ENCODE measurements at regions not wholly inside any gene's neighbourhood (a gene's known extent, or its start where the extent isn't known, plus 50 kb on each side); places are given as distances from the start of the nearest gene placed in this dataset.

- H3K4me1 ChIP-seq (ENCODE audit: control insufficient read depth in 1 of 2, insufficient read depth in 2 of 2, low read length in 2 of 2) = no peaks in the 10 kb centered on the region
- ChIA-PET CTCF (no interaction called here), POLR2A (no interaction called here), RAD21 (ENCODE audit: low non-redundant PET in 1 of 2, low total read pairs in 2 of 2, uncharacterized antibody in 2 of 2, unreplicated experiment in 2 of 2) (no interaction called here)
- no peak overlapping the region for H3K4me2 ChIP-seq (ENCODE audit: low read length)
- intact Hi-C loops (cut with micrococcal nuclease) = no loop called here
- H3K79me2 ChIP-seq (ENCODE audit: insufficient read depth, low read length) = no peaks in the 10 kb centered on the region
- ATAC-seq (no peak), DNase-seq (ENCODE audit: low read depth, low spot score) (no peak)
- no peaks in the 10 kb centered on the region for H3K9me3 ChIP-seq (ENCODE audit: control insufficient read depth in 1 of 2, insufficient read depth in 1 of 2, low read depth in 1 of 2, low read length in 2 of 2)
- no peaks in the 10 kb centered on the region for H4K20me1 ChIP-seq (ENCODE audit: insufficient read depth)
- no peaks in the 10 kb centered on the region for H3K36me3 ChIP-seq (ENCODE audit: control insufficient read depth in 1 of 2, insufficient read depth in 2 of 2, low read length in 2 of 2)
- no TSS peak for BruUV-seq (replicated peaks)
- peaks cover 21% of the 10 kb centered on the region; the same call in 1 of the 2 replicates for H3K27me3 ChIP-seq (ENCODE audit: insufficient read depth, low read length)
- H3K4me3 ChIP-seq (replicated peaks in 1 of 2; ENCODE audit: low read depth in 1 of 2, low read length in 2 of 2) = no peak overlapping the region
- no peak overlapping the region for H3K27ac ChIP-seq (ENCODE audit: low read depth, low read length)
- TF ChIP-seq FOSL1 (IDR thresholded peaks at IDR 0.05; ENCODE audit: low read depth) = no peak
- TF ChIP-seq RAD21 (IDR thresholded peaks at IDR 0.05; ENCODE audit: low read depth) = no peak
- no peak for TF ChIP-seq REST (IDR thresholded peaks at IDR 0.05; ENCODE audit: low read depth)
- no peak for TF ChIP-seq SP1 (IDR thresholded peaks at IDR 0.05; ENCODE audit: low read depth)
- no peak for TF ChIP-seq POLR2AphosphoS5 (IDR thresholded peaks at IDR 0.05; ENCODE audit: low read depth, low read length)
- TF ChIP-seq ZBTB33 (IDR thresholded peaks at IDR 0.05; ENCODE audit: extremely low read depth, insufficient replicate concordance, low read length) = no peak
- TF ChIP-seq EGR1 (IDR thresholded peaks at IDR 0.05; ENCODE audit: low read depth) = no peak
- no peak for TF ChIP-seq CTCF (IDR thresholded peaks at IDR 0.05 in 2 of 3, conservative IDR thresholded peaks at IDR 0.05 in 1 of 3; ENCODE audit: borderline replicate concordance in 1 of 3, insufficient read depth in 1 of 3, low read depth in 2 of 3, low read length in 2 of 3)
- TF ChIP-seq SRF (IDR thresholded peaks at IDR 0.05; ENCODE audit: low read depth) = no peak
- TF ChIP-seq ELF1 (IDR thresholded peaks at IDR 0.05; ENCODE audit: borderline replicate concordance, low read depth) = no peak
- TF ChIP-seq YY1 (IDR thresholded peaks at IDR 0.05; ENCODE audit: extremely low read depth, insufficient replicate concordance, low read depth, low read length) = no peak
- no peak for TF ChIP-seq TCF7L2 (IDR thresholded peaks at IDR 0.05; ENCODE audit: borderline replicate concordance, extremely low read depth, insufficient read depth, insufficient read length)
- no peak for TF ChIP-seq CEBPB (IDR thresholded peaks at IDR 0.05; ENCODE audit: low read depth)
- no peak for TF ChIP-seq JUND (IDR thresholded peaks at IDR 0.05)
- H3K9me2 ChIP-seq (ENCODE audit: insufficient read depth) = no peaks in the 10 kb centered on the region
- H2AFZ ChIP-seq (ENCODE audit: low read depth, low read length, poor library complexity, severe bottlenecking) = no peak overlapping the region
- H3K9ac ChIP-seq (ENCODE audit: low read length) = no peak overlapping the region
Measured at GRCh38 chr6:168190646-168191443, 111.8 kb upstream of the FRMD1 start.
